AG04450 (cell line): ENCODE measurements at regions not wholly inside any gene's neighbourhood (a gene's known extent, or its start where the extent isn't known, plus 50 kb on each side); places are given as distances from the start of the nearest gene placed in this dataset.

Experiments
- CTCF ChIA-PET: fragments of 300-600, 350-600 bp; formaldehyde crosslinking; extraction: SDS; loops from one replicate; lab custom pipeline; 2022; ENCODE audit warnings: antibody characterized with exemption, inconsistent platforms; lab: Charles Lee
- POLR2A ChIA-PET: fragments of 350-600 bp; formaldehyde crosslinking; extraction: SDS; loops from one replicate; lab custom pipeline; 2021; ENCODE audit warnings: antibody characterized with exemption, inconsistent platforms; lab: Yijun Ruan, JAX
- DNase-seq: peaks from one replicate; pipeline ENCODE4 v3.0.0-alpha.2; 2011; ENCODE audit warnings: low read depth, low spot score
- H3K27ac ChIP-seq: one replicate; pipeline ENCODE4 v1.5.1; 2012; ENCODE audit warnings: low read depth, low read length, control low read depth
- H3K27me3 ChIP-seq: one replicate; pipeline ENCODE4 v1.6.0; 2012; ENCODE audit warnings: low read length; ENCODE audit not compliant: control insufficient read depth, insufficient read depth
- H3K4me3 ChIP-seq: 2 replicates; pipeline ENCODE4 v1.5.1; 2011; ENCODE audit warnings: mild to moderate bottlenecking, low read depth, low read length, control low read depth
- H3K9me3 ChIP-seq: 2 replicates; pipeline ENCODE4 v1.5.1; 2012; ENCODE audit warnings: low read length; ENCODE audit not compliant: control insufficient read depth, insufficient read depth
- CTCF ChIP-seq: IDR thresholded peaks from 2 replicates; pipeline ENCODE4 v1.5.1; 2011; ENCODE audit warnings: low read depth, low read length, control low read depth, inconsistent platforms

GRCh38 chr12:41905073-41905758 lies 239.5 kb downstream of the GXYLT1 start:
- TF ChIP-seq CTCF = no peak
- Histone ChIP-seq H3K27ac (no peak overlapping the region), H3K4me3 (no peak overlapping the region), H3K27me3 (no peaks in the 10 kb centered on the region), H3K9me3 (no peaks in the 10 kb centered on the region)
- DNase-seq = no peak
- CTCF ChIA-PET = no interaction called here
- POLR2A ChIA-PET = interaction anchor here (0.6 kb wide), 1 partner anchor 281 kb away, joined by 3 read pairs; no protein-coding TSS in a partner anchor

- CTCF ChIA-PET = no interaction called here
- no peaks in the 10 kb centered on the region for H3K9me3 ChIP-seq
- TF ChIP-seq CTCF = no peak
- DNase-seq = no peak
- no peak overlapping the region for H3K4me3 ChIP-seq
- no peaks in the 10 kb centered on the region for H3K27me3 ChIP-seq
- H3K27ac ChIP-seq = no peak overlapping the region
- POLR2A ChIA-PET = no interaction called here
Measured at GRCh38 chr12:41904041-41904440, 240.6 kb downstream of the GXYLT1 start.

GRCh38 chr12:41903014-41903708 lies 241.5 kb downstream of the GXYLT1 start:
- POLR2A ChIA-PET = no interaction called here

GRCh38 chr12:41899577-41899976 lies 245.1 kb downstream of the GXYLT1 start:
- no peak for TF ChIP-seq CTCF
- H3K9me3 ChIP-seq = no peaks in the 10 kb centered on the region
- CTCF ChIA-PET = no interaction called here
- H3K27me3 ChIP-seq = no peaks in the 10 kb centered on the region
- POLR2A ChIA-PET = no interaction called here
- H3K27ac ChIP-seq = no peak overlapping the region
- no peak overlapping the region for H3K4me3 ChIP-seq
- DNase-seq = no peak

More at GRCh38 chr12:41903014-41903708, 241.5 kb downstream of the GXYLT1 start:
- Histone ChIP-seq H3K27me3 (no peaks in the 10 kb centered on the region), H3K27ac (no peak overlapping the region), H3K4me3 (no peak overlapping the region), H3K9me3 (no peaks in the 10 kb centered on the region)
- no peak for TF ChIP-seq CTCF
- CTCF ChIA-PET = no interaction called here
- no peak for DNase-seq

DNA sequence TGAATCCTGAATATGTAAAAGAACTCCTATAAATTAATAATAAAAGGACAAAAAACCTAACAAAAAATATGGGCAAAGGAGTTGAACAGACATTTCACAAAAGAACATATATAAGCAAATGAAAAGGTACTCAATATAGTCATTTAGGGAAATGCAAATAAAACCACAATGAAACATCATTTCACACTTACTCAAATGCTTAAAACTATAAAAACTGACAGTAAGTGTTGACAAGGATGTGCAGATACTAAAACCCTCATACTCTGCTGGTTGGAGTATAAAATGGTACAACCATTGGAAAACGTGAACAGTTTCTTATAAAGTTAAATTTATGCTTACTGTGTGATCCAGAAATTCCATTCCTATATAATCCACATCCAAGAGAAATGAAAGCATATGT lies 247.1 kb downstream of the GXYLT1 start:
- POLR2A ChIA-PET = no interaction called here
- H3K27ac ChIP-seq = no peak overlapping the region
- no peaks in the 10 kb centered on the region for H3K27me3 ChIP-seq
- TF ChIP-seq CTCF = no peak
- H3K9me3 ChIP-seq = no peaks in the 10 kb centered on the region
- H3K4me3 ChIP-seq = no peak overlapping the region
- no peak for DNase-seq
- CTCF ChIA-PET = no interaction called here
